GM23338 (cell line): ENCODE measurements at regions not wholly inside any gene's neighbourhood (a gene's known extent, or its start where the extent isn't known, plus 50 kb on each side); places are given as distances from the start of the nearest gene placed in this dataset.

Experiments used
- CREB1 ChIP-seq: fragments of 250-450 bp; sonication (Bioruptor Pico); IDR thresholded peaks from 2 replicates; pipeline ENCODE4 v1.5.0; 2020; ENCODE audit warnings: low read depth, mild to moderate bottlenecking, moderate library complexity
- EZH2 ChIP-seq: fragments of 200-600 bp; sonication (generic); IDR thresholded peaks from one replicate; pipeline ENCODE4 v1.8.0; 2017; ENCODE audit warnings: antibody characterized with exemption, mild to moderate bottlenecking, low read depth; ENCODE audit not compliant: unreplicated experiment
- EZH2phosphoT487 ChIP-seq: fragments of 200-600 bp; sonication (generic); IDR thresholded peaks from one replicate; pipeline ENCODE4 v1.8.1; 2018; ENCODE audit warnings: antibody characterized with exemption; ENCODE audit not compliant: unreplicated experiment
- POLR2AphosphoS5 ChIP-seq: IDR thresholded peaks from 2 replicates; pipeline ENCODE4 v1.6.1; 2016; ENCODE audit warnings: antibody characterized with exemption, low read depth
- TF ChIP-seq, protein P1 (sequence below), 2 experiments: fragments of 200-600 bp in 1 of 2; sonication (generic) in 1 of 2; conservative IDR thresholded peaks; 2 replicates each; pipeline versions ENCODE4 v1.5.1 to v1.6.1; 2016 to 2017; ENCODE audit warnings: antibody characterized with exemption in 2 of 2, low read depth in 2 of 2, mild to moderate bottlenecking in 2 of 2, moderate library complexity in 1 of 2

DNA sequence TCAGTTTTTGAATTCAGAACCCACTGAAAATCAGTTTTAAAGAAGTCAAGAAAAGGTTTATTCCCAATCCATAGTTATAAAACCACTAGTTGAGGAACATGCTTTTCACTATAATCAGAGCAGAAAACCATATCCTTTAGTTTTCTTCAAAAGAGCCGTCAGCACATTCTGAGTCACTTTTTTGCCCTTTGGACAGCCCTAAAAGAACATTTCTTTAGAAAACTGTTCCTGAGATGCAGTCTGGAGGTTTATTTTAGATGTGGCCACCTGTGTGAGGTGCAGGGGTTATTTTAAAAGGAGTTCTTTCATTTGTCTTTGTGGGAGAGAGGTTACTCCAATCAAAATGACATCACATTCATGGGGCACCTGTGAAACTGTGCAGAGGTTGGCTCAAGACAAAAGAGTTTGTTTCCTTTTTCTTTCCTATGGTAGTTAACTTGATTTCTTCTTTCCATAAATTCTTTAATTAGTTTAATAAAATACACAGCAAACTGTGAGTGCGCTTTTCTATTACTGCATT is 221.6 kb upstream of the RPS23 start:
- TF ChIP-seq, protein P1, sequence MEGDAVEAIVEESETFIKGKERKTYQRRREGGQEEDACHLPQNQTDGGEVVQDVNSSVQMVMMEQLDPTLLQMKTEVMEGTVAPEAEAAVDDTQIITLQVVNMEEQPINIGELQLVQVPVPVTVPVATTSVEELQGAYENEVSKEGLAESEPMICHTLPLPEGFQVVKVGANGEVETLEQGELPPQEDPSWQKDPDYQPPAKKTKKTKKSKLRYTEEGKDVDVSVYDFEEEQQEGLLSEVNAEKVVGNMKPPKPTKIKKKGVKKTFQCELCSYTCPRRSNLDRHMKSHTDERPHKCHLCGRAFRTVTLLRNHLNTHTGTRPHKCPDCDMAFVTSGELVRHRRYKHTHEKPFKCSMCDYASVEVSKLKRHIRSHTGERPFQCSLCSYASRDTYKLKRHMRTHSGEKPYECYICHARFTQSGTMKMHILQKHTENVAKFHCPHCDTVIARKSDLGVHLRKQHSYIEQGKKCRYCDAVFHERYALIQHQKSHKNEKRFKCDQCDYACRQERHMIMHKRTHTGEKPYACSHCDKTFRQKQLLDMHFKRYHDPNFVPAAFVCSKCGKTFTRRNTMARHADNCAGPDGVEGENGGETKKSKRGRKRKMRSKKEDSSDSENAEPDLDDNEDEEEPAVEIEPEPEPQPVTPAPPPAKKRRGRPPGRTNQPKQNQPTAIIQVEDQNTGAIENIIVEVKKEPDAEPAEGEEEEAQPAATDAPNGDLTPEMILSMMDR (conservative IDR thresholded peaks at IDR 0.05; ENCODE audit: low read depth in 2 of 2): no peak
- no peak for TF ChIP-seq POLR2AphosphoS5
- no peak for TF ChIP-seq EZH2
- TF ChIP-seq EZH2phosphoT487: no peak
- no peak for TF ChIP-seq CREB1
